ENCODE measurements at regions not wholly inside any gene's neighbourhood (a gene's known extent, or its start where the extent isn't known, plus 50 kb on each side); places are given as distances from the start of the nearest gene placed in this dataset.

GRCh38 chr6:40340957-40341356 is 246.2 kb downstream of the LRFN2 start:
- DNase-seq (ENCODE audit: low read depth): no peak
- no peak overlapping the region for H3K4me3 ChIP-seq (ENCODE audit: low read length)
- TF ChIP-seq CTCF (conservative IDR thresholded peaks at IDR 0.05; ENCODE audit: low read depth, low read length): no peak

- H3K4me3 ChIP-seq (ENCODE audit: low read length): no peak overlapping the region
- TF ChIP-seq CTCF (conservative IDR thresholded peaks at IDR 0.05; ENCODE audit: low read depth, low read length): no peak
- no peak for DNase-seq (ENCODE audit: low read depth)
Measured at GRCh38 chr6:40340196-40340595, 247.0 kb downstream of the LRFN2 start.

GRCh38 chr6:40338306-40338705 is 248.9 kb downstream of the LRFN2 start:
- no peak for TF ChIP-seq CTCF (conservative IDR thresholded peaks at IDR 0.05; ENCODE audit: low read depth, low read length)
- no peak for DNase-seq (ENCODE audit: low read depth)
- H3K4me3 ChIP-seq (ENCODE audit: low read length): no peak overlapping the region

- no peak for DNase-seq (ENCODE audit: low read depth)
- H3K4me3 ChIP-seq (ENCODE audit: low read length): no peak overlapping the region
- no peak for TF ChIP-seq CTCF (conservative IDR thresholded peaks at IDR 0.05; ENCODE audit: low read depth, low read length)
Measured at GRCh38 chr6:40336940-40337760, 250.0 kb downstream of the LRFN2 start.

GRCh38 chr6:40336296-40336695 is 250.9 kb downstream of the LRFN2 start:
- TF ChIP-seq CTCF (conservative IDR thresholded peaks at IDR 0.05; ENCODE audit: low read depth, low read length): no peak
- no peak overlapping the region for H3K4me3 ChIP-seq (ENCODE audit: low read length)
- no peak for DNase-seq (ENCODE audit: low read depth)

- no peak for DNase-seq (ENCODE audit: low read depth)
- no peak for TF ChIP-seq CTCF (conservative IDR thresholded peaks at IDR 0.05; ENCODE audit: low read depth, low read length)
- H3K4me3 ChIP-seq (ENCODE audit: low read length): no peak overlapping the region
Measured at GRCh38 chr6:40334496-40335270, 252.5 kb downstream of the LRFN2 start.
